NT2/D1 (cell line): ENCODE measurements at regions not wholly inside any gene's neighbourhood (a gene's known extent, or its start where the extent isn't known, plus 50 kb on each side); places are given as distances from the start of the nearest gene placed in this dataset.

Experiments
- SUZ12 ChIP-seq: IDR thresholded peaks from 2 replicates; pipeline ENCODE4 v1.6.1; 2011; ENCODE audit not compliant: insufficient read length, insufficient read depth; ENCODE audit errors: extremely low read depth
- YY1 ChIP-seq: IDR thresholded peaks from 2 replicates; pipeline ENCODE4 v1.6.1; 2011; ENCODE audit not compliant: insufficient read length, insufficient read depth
- ZNF274 ChIP-seq: IDR thresholded peaks from 2 replicates; pipeline ENCODE4 v1.6.1; 2011; ENCODE audit warnings: mild to moderate bottlenecking, low read depth, low read length

GRCh38 chr1:195550071-195550862 is 1058.0 kb downstream of the KCNT2 start:
- no peak for TF ChIP-seq ZNF274
- TF ChIP-seq YY1: no peak
- TF ChIP-seq SUZ12: no peak
